MCF 10A (cell line): ENCODE measurements at regions not wholly inside any gene's neighbourhood (a gene's known extent, or its start where the extent isn't known, plus 50 kb on each side); places are given as distances from the start of the nearest gene placed in this dataset.

Experiments used
- BruUV-seq: library from RNA; stranded (reverse); fragments of 400-500 nt; replicated peaks from 2 replicates; lab custom pipeline; 2021; lab: Mats Ljungman, UMichigan
- CTCF ChIA-PET: fragments of 300-600 bp; sonication (Branson Sonifier 250); formaldehyde crosslinking; extraction: SDS; loops from one replicate; lab custom pipeline; 2021; ENCODE audit warnings: antibody characterized with exemption, inconsistent platforms; lab: Yijun Ruan, JAX
- POLR2A ChIA-PET: fragments of 300-600, 350-650 bp; sonication (Branson Sonifier 250); formaldehyde crosslinking; extraction: SDS; loops from one replicate; lab custom pipeline; 2020; ENCODE audit warnings: antibody characterized with exemption, inconsistent platforms; lab: Yijun Ruan, JAX
- DNase-seq: peaks from one replicate; pipeline ENCODE4 v3.0.0-alpha.2; 2018; ENCODE audit not compliant: unreplicated experiment
- H3K27ac Mint-ChIP-seq: one replicate; pipeline ENCODE4 v1.8.0; 2022; ENCODE audit warnings: mild to moderate bottlenecking, low read depth, mixed read lengths; ENCODE audit not compliant: unreplicated experiment
- H3K27me3 Mint-ChIP-seq: one replicate; pipeline ENCODE4 v1.8.0; 2022; ENCODE audit warnings: mixed read lengths; ENCODE audit not compliant: insufficient read depth, unreplicated experiment
- H3K36me3 Mint-ChIP-seq: one replicate; pipeline ENCODE4 v1.8.0; 2022; ENCODE audit warnings: mild to moderate bottlenecking, moderate library complexity, mixed read lengths; ENCODE audit not compliant: insufficient read depth, unreplicated experiment
- H3K4me1 Mint-ChIP-seq: one replicate; pipeline ENCODE4 v1.8.0; 2022; ENCODE audit warnings: mixed read lengths; ENCODE audit not compliant: insufficient read depth, unreplicated experiment
- H3K4me3 Mint-ChIP-seq: one replicate; pipeline ENCODE4 v1.8.0; 2022; ENCODE audit warnings: mild to moderate bottlenecking, moderate library complexity, mixed read lengths; ENCODE audit not compliant: unreplicated experiment
- H3K9me3 Mint-ChIP-seq: one replicate; pipeline ENCODE4 v1.8.0; 2022; ENCODE audit warnings: mixed read lengths; ENCODE audit not compliant: unreplicated experiment
- CTCF ChIP-seq: fragments of 200-600 bp; IDR thresholded peaks from one replicate; pipeline ENCODE4 v1.8.0; 2022; ENCODE audit warnings: antibody characterized with exemption, mild to moderate bottlenecking; ENCODE audit not compliant: unreplicated experiment
- intact Hi-C: fragments of 100-400 bp; cut with micrococcal nuclease; formaldehyde crosslinking; loops from 2 replicates; pipeline ENCODE4 v1.14.1; 2022

- Mint-ChIP-seq H3K27me3 (peaks cover 28% of the 10 kb centered on the region), H3K9me3 (no peaks in the 10 kb centered on the region), H3K4me3 (no peak overlapping the region), H3K36me3 (no peaks in the 10 kb centered on the region), H3K27ac (no peak overlapping the region), H3K4me1 (peaks cover 6% of the 10 kb centered on the region)
- no peak for TF ChIP-seq CTCF
- CTCF ChIA-PET: interaction anchor here (0.6 to 1.1 kb wide), 3 partner anchors 9 to 624 kb away, joined by 3 to 4 read pairs (median 3); no protein-coding TSS in a partner anchor
- DNase-seq: no peak
- POLR2A ChIA-PET: no interaction called here
- no TSS peak for BruUV-seq
- intact Hi-C loops: no loop called here
Observed at GRCh38 chr2:175445281-175445680, 263.8 kb upstream of the ATP5MC3 start.

GRCh38 chr2:175442441-175442840 is 260.9 kb upstream of the ATP5MC3 start:
- H3K27me3 Mint-ChIP-seq: peaks cover 33% of the 10 kb centered on the region
- no peak for TF ChIP-seq CTCF
- H3K27ac Mint-ChIP-seq: no peak overlapping the region
- no peak overlapping the region for H3K4me3 Mint-ChIP-seq
- DNase-seq: no peak
- POLR2A ChIA-PET: no interaction called here
- H3K9me3 Mint-ChIP-seq: no peaks in the 10 kb centered on the region
- intact Hi-C loops: no loop called here
- peaks cover 6% of the 10 kb centered on the region for H3K4me1 Mint-ChIP-seq
- CTCF ChIA-PET: interaction anchor here (0.6 to 0.7 kb wide), 2 partner anchors 194 to 247 kb away, joined by 3 read pairs; no protein-coding TSS in a partner anchor
- BruUV-seq: no TSS peak
- no peaks in the 10 kb centered on the region for H3K36me3 Mint-ChIP-seq

- no TSS peak for BruUV-seq
- POLR2A ChIA-PET: no interaction called here
- intact Hi-C loops: no loop called here
- Mint-ChIP-seq H3K36me3 (no peaks in the 10 kb centered on the region), H3K27ac (no peak overlapping the region), H3K27me3 (peaks cover 33% of the 10 kb centered on the region), H3K4me3 (no peak overlapping the region), H3K9me3 (no peaks in the 10 kb centered on the region), H3K4me1 (peaks cover 10% of the 10 kb centered on the region)
- no peak for TF ChIP-seq CTCF
- CTCF ChIA-PET: interaction anchor here (0.6 kb wide), 1 partner anchor 244 kb away, joined by 3 read pairs; no protein-coding TSS in a partner anchor
- no peak for DNase-seq
Observed at GRCh38 chr2:175441181-175441761, 259.8 kb upstream of the ATP5MC3 start.

GRCh38 chr2:175439416-175439815 is 257.9 kb upstream of the ATP5MC3 start:
- no peak overlapping the region for H3K27ac Mint-ChIP-seq
- BruUV-seq: no TSS peak
- H3K4me1 Mint-ChIP-seq: peaks cover 11% of the 10 kb centered on the region
- ChIA-PET CTCF (no interaction called here), POLR2A (interaction anchor here (0.6 kb wide), 1 partner anchor 250 kb away, joined by 3 read pairs; no protein-coding TSS in a partner anchor)
- no peaks in the 10 kb centered on the region for H3K9me3 Mint-ChIP-seq
- H3K4me3 Mint-ChIP-seq: no peak overlapping the region
- no peak for DNase-seq
- intact Hi-C loops: no loop called here
- H3K36me3 Mint-ChIP-seq: no peaks in the 10 kb centered on the region
- peaks cover 33% of the 10 kb centered on the region for H3K27me3 Mint-ChIP-seq
- TF ChIP-seq CTCF: no peak
